ENCODE measurements at regions not wholly inside any gene's neighbourhood (a gene's known extent, or its start where the extent isn't known, plus 50 kb on each side); places are given as distances from the start of the nearest gene placed in this dataset.
"Not testable (repeated sequence)": the region's sequence is repeated elsewhere in the genome, so short reads cannot be mapped to it uniquely, and the experiment has no call there.

DNA sequence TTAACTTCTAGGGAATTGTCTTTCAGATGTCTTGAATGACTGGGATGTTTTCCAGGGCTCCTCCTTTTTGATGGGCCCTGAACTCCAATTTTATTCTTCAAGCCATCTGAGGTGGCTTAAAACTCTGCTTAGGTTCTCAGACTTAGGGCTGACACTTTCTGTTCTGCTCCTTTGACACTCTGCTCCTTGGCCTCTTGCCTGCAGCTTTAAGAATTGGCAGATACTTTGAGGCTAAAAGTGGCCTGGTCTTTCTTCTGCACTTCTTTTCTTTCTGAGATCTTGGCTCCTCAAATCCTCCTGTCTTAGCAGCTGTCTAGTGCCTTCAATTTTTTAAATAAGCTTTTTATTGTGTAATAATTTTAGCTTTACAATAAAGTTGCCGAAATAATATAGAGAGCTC lies 294.6 kb downstream of the RPS6KC1 start:
- H3K27ac ChIP-seq (ENCODE audit: low read depth, low read length): no peak overlapping the region
- no peaks in the 10 kb centered on the region for H3K79me2 ChIP-seq (ENCODE audit: insufficient read depth, low read length)
- H3K4me2 ChIP-seq (ENCODE audit: insufficient read depth, low read length): no peak overlapping the region
- H3K27me3 ChIP-seq (ENCODE audit: insufficient read depth, low read length): no peaks in the 10 kb centered on the region
- TF ChIP-seq, protein P1, sequence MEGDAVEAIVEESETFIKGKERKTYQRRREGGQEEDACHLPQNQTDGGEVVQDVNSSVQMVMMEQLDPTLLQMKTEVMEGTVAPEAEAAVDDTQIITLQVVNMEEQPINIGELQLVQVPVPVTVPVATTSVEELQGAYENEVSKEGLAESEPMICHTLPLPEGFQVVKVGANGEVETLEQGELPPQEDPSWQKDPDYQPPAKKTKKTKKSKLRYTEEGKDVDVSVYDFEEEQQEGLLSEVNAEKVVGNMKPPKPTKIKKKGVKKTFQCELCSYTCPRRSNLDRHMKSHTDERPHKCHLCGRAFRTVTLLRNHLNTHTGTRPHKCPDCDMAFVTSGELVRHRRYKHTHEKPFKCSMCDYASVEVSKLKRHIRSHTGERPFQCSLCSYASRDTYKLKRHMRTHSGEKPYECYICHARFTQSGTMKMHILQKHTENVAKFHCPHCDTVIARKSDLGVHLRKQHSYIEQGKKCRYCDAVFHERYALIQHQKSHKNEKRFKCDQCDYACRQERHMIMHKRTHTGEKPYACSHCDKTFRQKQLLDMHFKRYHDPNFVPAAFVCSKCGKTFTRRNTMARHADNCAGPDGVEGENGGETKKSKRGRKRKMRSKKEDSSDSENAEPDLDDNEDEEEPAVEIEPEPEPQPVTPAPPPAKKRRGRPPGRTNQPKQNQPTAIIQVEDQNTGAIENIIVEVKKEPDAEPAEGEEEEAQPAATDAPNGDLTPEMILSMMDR (IDR thresholded peaks at IDR 0.05; ENCODE audit: extremely low read depth, low read depth, low read length): no peak
- H4K20me1 ChIP-seq (ENCODE audit: insufficient read depth, low read length): no peaks in the 10 kb centered on the region
- no peak for DNase-seq (ENCODE audit: insufficient read length, low spot score, missing footprints)
- no peak overlapping the region for H3K4me3 ChIP-seq (ENCODE audit: insufficient read depth, low read length)
- no peak overlapping the region for H2AFZ ChIP-seq (ENCODE audit: low read length)
- H3K4me1 ChIP-seq (ENCODE audit: insufficient read depth, low read length): no peaks in the 10 kb centered on the region
- no peaks in the 10 kb centered on the region for H3K36me3 ChIP-seq (ENCODE audit: insufficient read depth, low read length)
- H3K9me3 ChIP-seq (ENCODE audit: low read depth, low read length): no peaks in the 10 kb centered on the region

- Histone ChIP-seq H3K36me3 (ENCODE audit: insufficient read depth, low read length) (no peaks in the 10 kb centered on the region), H4K20me1 (ENCODE audit: insufficient read depth, low read length) (no peaks in the 10 kb centered on the region), H2AFZ (ENCODE audit: low read length) (no peak overlapping the region), H3K9me3 (ENCODE audit: low read depth, low read length) (no peaks in the 10 kb centered on the region), H3K27me3 (ENCODE audit: insufficient read depth, low read length) (no peaks in the 10 kb centered on the region), H3K27ac (ENCODE audit: low read depth, low read length) (no peak overlapping the region), H3K4me2 (ENCODE audit: insufficient read depth, low read length) (no peak overlapping the region), H3K79me2 (ENCODE audit: insufficient read depth, low read length) (no peaks in the 10 kb centered on the region), H3K4me1 (ENCODE audit: insufficient read depth, low read length) (no peaks in the 10 kb centered on the region), H3K4me3 (ENCODE audit: insufficient read depth, low read length) (no peak overlapping the region)
- no peak for DNase-seq (ENCODE audit: insufficient read length, low spot score, missing footprints)
- TF ChIP-seq, protein P1 (IDR thresholded peaks at IDR 0.05; ENCODE audit: extremely low read depth, low read depth, low read length): no peak
Measured at GRCh38 chr1:213357403-213357802, 306.4 kb downstream of the RPS6KC1 start.

- H3K36me3 ChIP-seq (ENCODE audit: insufficient read depth, low read length); H3K4me2 ChIP-seq (ENCODE audit: insufficient read depth, low read length); H2AFZ ChIP-seq (ENCODE audit: low read length); H3K9me3 ChIP-seq (ENCODE audit: low read depth, low read length); H3K27ac ChIP-seq (ENCODE audit: low read depth, low read length); H3K79me2 ChIP-seq (ENCODE audit: insufficient read depth, low read length); DNase-seq (ENCODE audit: insufficient read length, low spot score, missing footprints); H3K4me1 ChIP-seq (ENCODE audit: insufficient read depth, low read length); H3K4me3 ChIP-seq (ENCODE audit: insufficient read depth, low read length); H4K20me1 ChIP-seq (ENCODE audit: insufficient read depth, low read length); H3K27me3 ChIP-seq (ENCODE audit: insufficient read depth, low read length): not testable (repeated sequence)
Measured at GRCh38 chr1:213358368-213358767, 307.3 kb downstream of the RPS6KC1 start.

GRCh38 chr1:213362598-213362997 lies 311.6 kb downstream of the RPS6KC1 start:
- H3K27ac ChIP-seq (ENCODE audit: low read depth, low read length): no peak overlapping the region
- H3K27me3 ChIP-seq (ENCODE audit: insufficient read depth, low read length): no peaks in the 10 kb centered on the region
- H2AFZ ChIP-seq (ENCODE audit: low read length): no peak overlapping the region
- no peak for DNase-seq (ENCODE audit: insufficient read length, low spot score, missing footprints)
- no peaks in the 10 kb centered on the region for H4K20me1 ChIP-seq (ENCODE audit: insufficient read depth, low read length)
- no peaks in the 10 kb centered on the region for H3K9me3 ChIP-seq (ENCODE audit: low read depth, low read length)
- H3K4me2 ChIP-seq (ENCODE audit: insufficient read depth, low read length): no peak overlapping the region
- no peak overlapping the region for H3K4me3 ChIP-seq (ENCODE audit: insufficient read depth, low read length)
- no peaks in the 10 kb centered on the region for H3K36me3 ChIP-seq (ENCODE audit: insufficient read depth, low read length)
- TF ChIP-seq, protein P1 (IDR thresholded peaks at IDR 0.05; ENCODE audit: extremely low read depth, low read depth, low read length): no peak
- H3K79me2 ChIP-seq (ENCODE audit: insufficient read depth, low read length): no peaks in the 10 kb centered on the region
- H3K4me1 ChIP-seq (ENCODE audit: insufficient read depth, low read length): no peaks in the 10 kb centered on the region
